ENCODE measurements at regions not wholly inside any gene's neighbourhood (a gene's known extent, or its start where the extent isn't known, plus 50 kb on each side); places are given as distances from the start of the nearest gene placed in this dataset.

GRCh38 chr12:124696693-124697476 is 129.5 kb upstream of the NCOR2 start:
- no peak overlapping the region for H3K27ac Mint-ChIP-seq
- DNase-seq (no peak), ATAC-seq (ENCODE audit: low read depth) (no peak)
- peaks cover 13% of the 10 kb centered on the region for H3K27me3 Mint-ChIP-seq
- ChIA-PET CTCF (no interaction called here), POLR2A (no interaction called here)
- intact Hi-C loops (cut with micrococcal nuclease): no loop called here
- H3K36me3 Mint-ChIP-seq (ENCODE audit: low read depth): no peaks in the 10 kb centered on the region
- no peak for TF ChIP-seq CTCF (IDR thresholded peaks at IDR 0.05)
- H3K4me3 Mint-ChIP-seq: no peak overlapping the region
- H3K4me1 Mint-ChIP-seq: peaks cover 4% of the 10 kb centered on the region
- peaks cover 7% of the 10 kb centered on the region for H3K9me3 Mint-ChIP-seq

- TF ChIP-seq CTCF (IDR thresholded peaks at IDR 0.05): no peak
- DNase-seq (no peak), ATAC-seq (ENCODE audit: low read depth) (no peak)
- ChIA-PET POLR2A (no interaction called here), CTCF (no interaction called here)
- Mint-ChIP-seq H3K4me3 (no peak overlapping the region), H3K4me1 (peaks cover 4% of the 10 kb centered on the region), H3K36me3 (ENCODE audit: low read depth) (no peaks in the 10 kb centered on the region), H3K27ac (no peak overlapping the region), H3K27me3 (peaks cover 13% of the 10 kb centered on the region), H3K9me3 (peaks cover 11% of the 10 kb centered on the region)
- intact Hi-C loops (cut with micrococcal nuclease): no loop called here
Measured at GRCh38 chr12:124695861-124696260, 128.4 kb upstream of the NCOR2 start.

GRCh38 chr12:124694846-124695497 is 127.6 kb upstream of the NCOR2 start:
- no peak for ATAC-seq (ENCODE audit: low read depth)
- ChIA-PET CTCF (no interaction called here), POLR2A (no interaction called here)

GRCh38 chr12:124694250-124694649 is 126.8 kb upstream of the NCOR2 start:
- peaks cover 4% of the 10 kb centered on the region for H3K4me1 Mint-ChIP-seq
- H3K27ac Mint-ChIP-seq: no peak overlapping the region
- no peak overlapping the region for H3K4me3 Mint-ChIP-seq
- H3K36me3 Mint-ChIP-seq (ENCODE audit: low read depth): no peaks in the 10 kb centered on the region
- intact Hi-C loops (cut with micrococcal nuclease): no loop called here
- peaks cover 15% of the 10 kb centered on the region for H3K27me3 Mint-ChIP-seq
- ATAC-seq (ENCODE audit: low read depth) (no peak), DNase-seq (no peak)
- ChIA-PET POLR2A (no interaction called here), CTCF (no interaction called here)
- H3K9me3 Mint-ChIP-seq: peaks cover 11% of the 10 kb centered on the region
- no peak for TF ChIP-seq CTCF (IDR thresholded peaks at IDR 0.05)

More at GRCh38 chr12:124694846-124695497, 127.6 kb upstream of the NCOR2 start:
- no peak overlapping the region for H3K27ac Mint-ChIP-seq
- peaks cover 18% of the 10 kb centered on the region for H3K27me3 Mint-ChIP-seq
- TF ChIP-seq CTCF (IDR thresholded peaks at IDR 0.05): no peak
- no peaks in the 10 kb centered on the region for H3K36me3 Mint-ChIP-seq (ENCODE audit: low read depth)
- DNase-seq: no peak
- H3K4me3 Mint-ChIP-seq: no peak overlapping the region
- peaks cover 4% of the 10 kb centered on the region for H3K4me1 Mint-ChIP-seq
- intact Hi-C loops (cut with micrococcal nuclease): no loop called here
- H3K9me3 Mint-ChIP-seq: peaks cover 11% of the 10 kb centered on the region

- ATAC-seq (ENCODE audit: low read depth): no peak
- intact Hi-C loops (cut with micrococcal nuclease): no loop called here
- H3K9me3 Mint-ChIP-seq: peaks cover 11% of the 10 kb centered on the region
- no peak for DNase-seq
- no peak overlapping the region for H3K4me3 Mint-ChIP-seq
- no peak for TF ChIP-seq CTCF (IDR thresholded peaks at IDR 0.05)
- no peaks in the 10 kb centered on the region for H3K36me3 Mint-ChIP-seq (ENCODE audit: low read depth)
- H3K27me3 Mint-ChIP-seq: peaks cover 12% of the 10 kb centered on the region
- CTCF ChIA-PET: no interaction called here
- POLR2A ChIA-PET: no interaction called here
- no peak overlapping the region for H3K27ac Mint-ChIP-seq
- H3K4me1 Mint-ChIP-seq: peaks cover 8% of the 10 kb centered on the region
Measured at GRCh38 chr12:124693111-124693723, 125.8 kb upstream of the NCOR2 start.

Data from activated B cell treated with CpG ODN at 0.5 μM for 24 hours (primary cell).